ENCODE measurements at regions not wholly inside any gene's neighbourhood (a gene's known extent, or its start where the extent isn't known, plus 50 kb on each side); places are given as distances from the start of the nearest gene placed in this dataset.

- TF ChIP-seq JUND (IDR thresholded peaks at IDR 0.05; ENCODE audit: low read depth): no peak
- no peak for DNase-seq (ENCODE audit: low read depth in 1 of 2, low spot score in 1 of 2)
- in situ Hi-C loops (cut with HindIII; ENCODE audit: low pct_unique_long_range_greater_than_20kb, low sequenced_read_pairs): no loop called here
These were observed 491.0 kb upstream of the KLHL29 start for GRCh38 chr2:22893761-22894517.

GRCh38 chr2:22894761-22895160, 490.2 kb upstream of the KLHL29 start:
- DNase-seq (ENCODE audit: low read depth in 1 of 2, low spot score in 1 of 2): no peak
- no peak for TF ChIP-seq JUND (IDR thresholded peaks at IDR 0.05; ENCODE audit: low read depth)
- in situ Hi-C loops (cut with HindIII; ENCODE audit: low pct_unique_long_range_greater_than_20kb, low sequenced_read_pairs): no loop called here

- in situ Hi-C loops (cut with HindIII; ENCODE audit: low pct_unique_long_range_greater_than_20kb, low sequenced_read_pairs): no loop called here
- no peak for DNase-seq (ENCODE audit: low read depth in 1 of 2, low spot score in 1 of 2)
- TF ChIP-seq JUND (IDR thresholded peaks at IDR 0.05; ENCODE audit: low read depth): no peak
These were observed 487.6 kb upstream of the KLHL29 start for GRCh38 chr2:22897428-22897827.

- no peak for DNase-seq (ENCODE audit: low read depth in 1 of 2, low spot score in 1 of 2)
- in situ Hi-C loops (cut with HindIII; ENCODE audit: low pct_unique_long_range_greater_than_20kb, low sequenced_read_pairs): no loop called here
- no peak for TF ChIP-seq JUND (IDR thresholded peaks at IDR 0.05; ENCODE audit: low read depth)
These were observed 484.3 kb upstream of the KLHL29 start for GRCh38 chr2:22900674-22901073.

- no peak for DNase-seq (ENCODE audit: low read depth in 1 of 2, low spot score in 1 of 2)
- no peak for TF ChIP-seq JUND (IDR thresholded peaks at IDR 0.05; ENCODE audit: low read depth)
- in situ Hi-C loops (cut with HindIII; ENCODE audit: low pct_unique_long_range_greater_than_20kb, low sequenced_read_pairs): no loop called here
These were observed 483.4 kb upstream of the KLHL29 start for GRCh38 chr2:22901471-22902179.

GRCh38 chr2:22902180-22902550, 482.8 kb upstream of the KLHL29 start:
- in situ Hi-C loops (cut with HindIII; ENCODE audit: low pct_unique_long_range_greater_than_20kb, low sequenced_read_pairs): no loop called here

GRCh38 chr2:22902662-22903165, 482.3 kb upstream of the KLHL29 start:
- TF ChIP-seq JUND (IDR thresholded peaks at IDR 0.05; ENCODE audit: low read depth): no peak
- in situ Hi-C loops (cut with HindIII; ENCODE audit: low pct_unique_long_range_greater_than_20kb, low sequenced_read_pairs): no loop called here
- no peak for DNase-seq (ENCODE audit: low read depth in 1 of 2, low spot score in 1 of 2)

More at GRCh38 chr2:22902180-22902550, 482.8 kb upstream of the KLHL29 start:
- no peak for TF ChIP-seq JUND (IDR thresholded peaks at IDR 0.05; ENCODE audit: low read depth)
- DNase-seq (ENCODE audit: low read depth in 1 of 2, low spot score in 1 of 2): no peak

- in situ Hi-C loops (cut with HindIII; ENCODE audit: low pct_unique_long_range_greater_than_20kb, low sequenced_read_pairs): no loop called here
- no peak for DNase-seq (ENCODE audit: low read depth in 1 of 2, low spot score in 1 of 2)
These were observed 481.4 kb upstream of the KLHL29 start for GRCh38 chr2:22903616-22904015.

GRCh38 chr2:22904126-22904684, 480.8 kb upstream of the KLHL29 start:
- no peak for DNase-seq (ENCODE audit: low read depth in 1 of 2, low spot score in 1 of 2)
- in situ Hi-C loops (cut with HindIII; ENCODE audit: low pct_unique_long_range_greater_than_20kb, low sequenced_read_pairs): no loop called here
- TF ChIP-seq JUND (IDR thresholded peaks at IDR 0.05; ENCODE audit: low read depth): no peak

More at GRCh38 chr2:22903616-22904015, 481.4 kb upstream of the KLHL29 start:
- TF ChIP-seq JUND (IDR thresholded peaks at IDR 0.05; ENCODE audit: low read depth): no peak

GRCh38 chr2:22907330-22907729, 477.6 kb upstream of the KLHL29 start:
- in situ Hi-C loops (cut with HindIII; ENCODE audit: low pct_unique_long_range_greater_than_20kb, low sequenced_read_pairs): no loop called here
- no peak for TF ChIP-seq JUND (IDR thresholded peaks at IDR 0.05; ENCODE audit: low read depth)
- DNase-seq (ENCODE audit: low read depth in 1 of 2, low spot score in 1 of 2): no peak

GRCh38 chr2:22912398-22912797, 472.6 kb upstream of the KLHL29 start:
- DNase-seq (ENCODE audit: low read depth in 1 of 2, low spot score in 1 of 2): no peak
- TF ChIP-seq JUND (IDR thresholded peaks at IDR 0.05; ENCODE audit: low read depth): no peak
- in situ Hi-C loops (cut with HindIII; ENCODE audit: low pct_unique_long_range_greater_than_20kb, low sequenced_read_pairs): no loop called here

- in situ Hi-C loops (cut with HindIII; ENCODE audit: low pct_unique_long_range_greater_than_20kb, low sequenced_read_pairs): no loop called here
- TF ChIP-seq JUND (IDR thresholded peaks at IDR 0.05; ENCODE audit: low read depth): no peak
- DNase-seq (ENCODE audit: low read depth in 1 of 2, low spot score in 1 of 2): no peak
These were observed 455.0 kb upstream of the KLHL29 start for GRCh38 chr2:22929998-22930397.

GRCh38 chr2:22930781-22931180, 454.2 kb upstream of the KLHL29 start:
- no peak for DNase-seq (ENCODE audit: low read depth in 1 of 2, low spot score in 1 of 2)
- in situ Hi-C loops (cut with HindIII; ENCODE audit: low pct_unique_long_range_greater_than_20kb, low sequenced_read_pairs): no loop called here

More at GRCh38 chr2:22930781-22931180, 454.2 kb upstream of the KLHL29 start:
- TF ChIP-seq JUND (IDR thresholded peaks at IDR 0.05; ENCODE audit: low read depth): no peak
